Osteoblast (primary cell): ENCODE measurements at regions not wholly inside any gene's neighbourhood (a gene's known extent, or its start where the extent isn't known, plus 50 kb on each side); places are given as distances from the start of the nearest gene placed in this dataset.
A peak's percentile ranks its signal among the peaks of the same experiment; 100 is the strongest.
"Not testable (repeated sequence)": the region's sequence is repeated elsewhere in the genome, so short reads cannot be mapped to it uniquely, and the experiment has no call there.

Experiments
- DNase-seq: peaks from one replicate; pipeline ENCODE4 v3.0.0; 2011; ENCODE audit warnings: low spot score, mixed read lengths; ENCODE audit not compliant: insufficient read length; ENCODE audit errors: missing footprints
- H2AFZ ChIP-seq: 2 replicates; pipeline ENCODE4 v1.6.0; 2011; ENCODE audit warnings: mild to moderate bottlenecking, low read length
- H3K27ac ChIP-seq: 2 replicates; pipeline ENCODE4 v1.5.1; 2011; ENCODE audit warnings: mild to moderate bottlenecking, low read depth, low read length, moderate library complexity
- H3K27me3 ChIP-seq: 2 replicates; pipeline ENCODE4 v1.6.0; 2012; ENCODE audit warnings: mild to moderate bottlenecking, control low read depth, inconsistent platforms, low read length, moderate library complexity; ENCODE audit not compliant: insufficient read depth
- H3K36me3 ChIP-seq: 2 replicates; pipeline ENCODE4 v1.5.1; 2011; ENCODE audit warnings: mild to moderate bottlenecking, low read length, control low read depth, moderate library complexity; ENCODE audit not compliant: insufficient read depth
- H3K4me1 ChIP-seq: 2 replicates; pipeline ENCODE4 v1.5.1; 2011; ENCODE audit warnings: mild to moderate bottlenecking, low read length, control low read depth, moderate library complexity; ENCODE audit not compliant: insufficient read depth
- H3K4me2 ChIP-seq: 2 replicates; pipeline ENCODE4 v1.6.0; 2011; ENCODE audit warnings: mild to moderate bottlenecking, low read length; ENCODE audit not compliant: insufficient read depth
- H3K4me3 ChIP-seq: fragments of 200-600 bp; sonication (generic); 3 replicates; pipeline ENCODE4 v1.5.1; 2012; ENCODE audit warnings: mild to moderate bottlenecking, low read length, inconsistent platforms; ENCODE audit not compliant: insufficient read depth
- H3K79me2 ChIP-seq: 2 replicates; pipeline ENCODE4 v1.6.0; 2012; ENCODE audit warnings: mild to moderate bottlenecking, low read length, control low read depth, inconsistent platforms; ENCODE audit not compliant: insufficient read depth
- H3K9me3 ChIP-seq: 2 replicates; pipeline ENCODE4 v1.5.1; 2011; ENCODE audit warnings: low read depth, low read length, control low read depth
- H4K20me1 ChIP-seq: 2 replicates; pipeline ENCODE4 v1.6.0; 2012; ENCODE audit warnings: mild to moderate bottlenecking, low read length, control low read depth; ENCODE audit not compliant: insufficient read depth
- TF ChIP-seq, protein P1 (sequence below): IDR thresholded peaks from 2 replicates; pipeline ENCODE4 v1.5.1; 2011; ENCODE audit warnings: mild to moderate bottlenecking, low read depth, low read length, moderate library complexity; ENCODE audit errors: extremely low read depth

DNA sequence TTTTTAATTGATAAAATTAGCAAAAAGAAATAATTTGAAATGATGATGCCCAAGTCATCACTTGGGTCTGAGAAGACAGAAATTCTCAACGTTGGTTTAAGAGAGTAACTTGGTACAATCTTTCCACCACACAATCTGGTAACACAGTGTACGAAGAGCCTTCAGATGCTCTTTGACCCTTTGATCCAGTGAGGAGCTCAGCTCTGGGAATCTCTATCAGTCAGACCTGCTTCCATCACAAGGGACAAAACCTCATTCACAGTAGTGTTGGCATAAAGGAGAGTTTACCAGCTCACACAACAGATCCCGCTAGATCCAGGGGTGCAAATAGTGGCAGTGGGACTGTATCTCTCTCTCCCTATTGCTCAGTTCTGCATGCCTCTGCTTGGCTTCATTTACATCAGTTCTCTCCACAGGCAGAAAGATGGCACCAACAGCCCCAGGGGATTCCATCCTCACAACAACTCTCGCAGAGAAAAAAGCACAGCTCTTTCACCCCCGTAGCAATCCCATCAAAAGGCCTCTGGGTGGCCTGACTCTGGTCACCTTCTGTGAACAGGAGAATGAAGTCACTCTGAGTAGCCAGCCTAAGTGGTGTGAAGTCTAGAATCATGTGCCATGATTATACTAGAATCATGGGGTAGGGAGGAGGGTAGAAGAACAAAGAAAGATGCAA is 119.7 kb downstream of the ZNF281 start:
- H3K36me3 ChIP-seq: no peaks in the 10 kb centered on the region
- H4K20me1 ChIP-seq: no peaks in the 10 kb centered on the region
- H3K27ac ChIP-seq: no peak overlapping the region
- no peaks in the 10 kb centered on the region for H3K27me3 ChIP-seq
- no peak overlapping the region for H3K4me3 ChIP-seq
- no peaks in the 10 kb centered on the region for H3K9me3 ChIP-seq
- no peaks in the 10 kb centered on the region for H3K79me2 ChIP-seq
- no peaks in the 10 kb centered on the region for H3K4me1 ChIP-seq
- no peak overlapping the region for H3K4me2 ChIP-seq
- DNase-seq: no peak
- H2AFZ ChIP-seq: peak overlapping the region; percentile 20
- TF ChIP-seq, protein P1, sequence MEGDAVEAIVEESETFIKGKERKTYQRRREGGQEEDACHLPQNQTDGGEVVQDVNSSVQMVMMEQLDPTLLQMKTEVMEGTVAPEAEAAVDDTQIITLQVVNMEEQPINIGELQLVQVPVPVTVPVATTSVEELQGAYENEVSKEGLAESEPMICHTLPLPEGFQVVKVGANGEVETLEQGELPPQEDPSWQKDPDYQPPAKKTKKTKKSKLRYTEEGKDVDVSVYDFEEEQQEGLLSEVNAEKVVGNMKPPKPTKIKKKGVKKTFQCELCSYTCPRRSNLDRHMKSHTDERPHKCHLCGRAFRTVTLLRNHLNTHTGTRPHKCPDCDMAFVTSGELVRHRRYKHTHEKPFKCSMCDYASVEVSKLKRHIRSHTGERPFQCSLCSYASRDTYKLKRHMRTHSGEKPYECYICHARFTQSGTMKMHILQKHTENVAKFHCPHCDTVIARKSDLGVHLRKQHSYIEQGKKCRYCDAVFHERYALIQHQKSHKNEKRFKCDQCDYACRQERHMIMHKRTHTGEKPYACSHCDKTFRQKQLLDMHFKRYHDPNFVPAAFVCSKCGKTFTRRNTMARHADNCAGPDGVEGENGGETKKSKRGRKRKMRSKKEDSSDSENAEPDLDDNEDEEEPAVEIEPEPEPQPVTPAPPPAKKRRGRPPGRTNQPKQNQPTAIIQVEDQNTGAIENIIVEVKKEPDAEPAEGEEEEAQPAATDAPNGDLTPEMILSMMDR: peak; percentile 5

DNA sequence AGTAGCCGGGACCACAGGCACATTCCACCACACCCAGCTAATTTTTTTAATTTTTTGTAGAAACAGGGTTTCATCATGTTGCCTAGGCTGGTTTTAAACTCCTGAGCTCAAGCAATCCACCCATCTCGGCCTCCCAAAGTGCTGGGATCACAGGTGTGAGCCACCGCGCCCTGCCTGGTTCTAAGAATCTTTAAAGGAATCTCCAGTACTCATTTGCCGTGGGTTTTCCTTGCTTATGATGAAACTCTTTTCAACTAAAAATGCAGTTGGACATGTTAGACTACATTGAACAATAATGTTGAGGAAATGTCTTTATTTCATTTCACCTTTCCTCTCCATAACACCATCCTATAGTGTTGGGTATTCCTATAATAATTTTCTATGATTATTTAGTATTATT is 121.6 kb downstream of the ZNF281 start:
- H3K79me2 ChIP-seq: no peaks in the 10 kb centered on the region
- no peaks in the 10 kb centered on the region for H4K20me1 ChIP-seq
- no peaks in the 10 kb centered on the region for H3K4me1 ChIP-seq
- TF ChIP-seq, protein P1: no peak
- H3K27ac ChIP-seq: no peak overlapping the region
- no peaks in the 10 kb centered on the region for H3K36me3 ChIP-seq
- H3K4me3 ChIP-seq: no peak overlapping the region
- no peak overlapping the region for H3K4me2 ChIP-seq
- no peaks in the 10 kb centered on the region for H3K9me3 ChIP-seq
- H3K27me3 ChIP-seq: no peaks in the 10 kb centered on the region
- no peak for DNase-seq
- H2AFZ ChIP-seq: no peak overlapping the region

DNA sequence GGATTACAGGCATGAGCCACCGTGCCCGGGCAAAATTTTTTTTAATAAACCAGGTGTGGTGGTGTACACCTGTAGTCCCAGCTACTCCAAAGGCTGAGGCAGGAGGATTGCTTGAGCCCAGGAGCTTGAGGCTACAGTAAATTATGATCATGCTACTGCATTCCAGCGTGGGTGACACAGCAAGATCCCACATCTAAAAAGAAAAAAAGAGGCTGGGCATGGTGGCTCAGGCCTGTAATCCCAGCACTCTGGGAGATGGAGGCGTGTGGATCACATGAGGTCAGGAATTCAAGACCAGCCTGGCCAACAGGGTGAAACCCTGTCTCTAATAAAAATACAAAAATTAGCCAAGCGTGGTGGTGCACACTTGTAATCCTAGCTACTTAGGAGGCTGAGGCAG is 125.6 kb downstream of the ZNF281 start:
- not testable (repeated sequence) for H3K36me3 ChIP-seq, DNase-seq, H3K79me2 ChIP-seq, H3K27ac ChIP-seq, H2AFZ ChIP-seq, H3K4me2 ChIP-seq, H3K27me3 ChIP-seq, H4K20me1 ChIP-seq, H3K4me3 ChIP-seq, H3K9me3 ChIP-seq, H3K4me1 ChIP-seq

DNA sequence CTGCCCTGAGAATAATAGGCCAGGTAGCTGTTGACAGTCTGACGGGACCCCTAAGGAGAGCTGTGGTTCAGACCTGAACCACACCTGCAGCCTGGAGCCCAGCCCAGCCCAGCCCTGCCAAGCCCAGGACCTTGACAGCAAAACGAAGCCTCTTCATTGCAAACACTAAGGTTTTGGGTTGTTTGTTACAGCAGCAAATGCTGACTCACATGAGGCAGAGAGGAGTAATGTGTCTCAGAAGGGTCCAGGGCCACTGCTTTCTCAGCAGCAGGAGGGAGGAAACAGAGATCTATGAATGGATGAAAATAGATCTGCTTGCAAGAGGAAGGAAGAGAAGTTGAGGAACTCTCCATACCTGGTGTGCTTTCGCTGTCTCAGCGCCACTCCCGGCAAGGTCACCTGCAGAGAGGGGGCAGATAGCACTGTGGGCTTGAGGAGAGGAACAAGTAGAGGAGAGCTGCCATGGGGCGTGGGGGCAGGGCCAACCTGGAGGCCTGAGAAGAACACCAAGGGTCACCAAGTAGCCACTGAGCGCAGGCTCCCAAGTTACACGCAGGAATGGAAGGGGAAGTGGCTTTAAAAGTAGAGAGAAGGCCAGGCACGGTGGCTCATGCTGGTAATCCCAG is 127.2 kb downstream of the ZNF281 start:
- H4K20me1 ChIP-seq: no peaks in the 10 kb centered on the region
- H3K4me2 ChIP-seq: no peak overlapping the region
- peaks cover 4% of the 10 kb centered on the region for H3K4me1 ChIP-seq
- H3K4me3 ChIP-seq: no peak overlapping the region
- DNase-seq: no peak
- H3K36me3 ChIP-seq: no peaks in the 10 kb centered on the region
- TF ChIP-seq, protein P1: no peak
- no peak overlapping the region for H3K27ac ChIP-seq
- no peaks in the 10 kb centered on the region for H3K27me3 ChIP-seq
- no peaks in the 10 kb centered on the region for H3K79me2 ChIP-seq
- no peak overlapping the region for H2AFZ ChIP-seq
- H3K9me3 ChIP-seq: no peaks in the 10 kb centered on the region
